Endothelial cell (in vitro differentiated cells): ENCODE measurements at regions not wholly inside any gene's neighbourhood (a gene's known extent, or its start where the extent isn't known, plus 50 kb on each side); places are given as distances from the start of the nearest gene placed in this dataset.

Experiments used
- DNase-seq: peaks from one replicate; pipeline ENCODE4 v3.0.0; 2021; ENCODE audit warnings: low spot score
- H3K27ac Mint-ChIP-seq: one replicate; pipeline ENCODE4 v1.8.0; 2021; ENCODE audit warnings: mixed read lengths, inconsistent platforms; ENCODE audit not compliant: unreplicated experiment
- H3K27me3 Mint-ChIP-seq: one replicate; pipeline ENCODE4 v1.8.0; 2021; ENCODE audit warnings: mild to moderate bottlenecking, moderate library complexity, mixed read lengths, inconsistent platforms; ENCODE audit not compliant: unreplicated experiment
- H3K36me3 Mint-ChIP-seq: one replicate; pipeline ENCODE4 v1.8.0; 2021; ENCODE audit warnings: mild to moderate bottlenecking, low read depth, mixed read lengths, inconsistent platforms; ENCODE audit not compliant: unreplicated experiment
- H3K4me1 Mint-ChIP-seq: one replicate; pipeline ENCODE4 v1.8.0; 2021; ENCODE audit warnings: mild to moderate bottlenecking, mixed read lengths, inconsistent platforms; ENCODE audit not compliant: unreplicated experiment
- H3K4me3 Mint-ChIP-seq: one replicate; pipeline ENCODE4 v1.8.0; 2021; ENCODE audit warnings: mild to moderate bottlenecking, mixed read lengths, inconsistent platforms; ENCODE audit not compliant: unreplicated experiment
- H3K9me3 Mint-ChIP-seq: one replicate; pipeline ENCODE4 v1.8.0; 2021; ENCODE audit warnings: mixed read lengths, inconsistent platforms; ENCODE audit not compliant: unreplicated experiment
- TF ChIP-seq, protein P1 (sequence below): fragments of 200-600 bp; sonication (generic); IDR thresholded peaks from one replicate; pipeline ENCODE4 v1.5.0; 2021; ENCODE audit warnings: antibody characterized with exemption; ENCODE audit not compliant: unreplicated experiment

DNA sequence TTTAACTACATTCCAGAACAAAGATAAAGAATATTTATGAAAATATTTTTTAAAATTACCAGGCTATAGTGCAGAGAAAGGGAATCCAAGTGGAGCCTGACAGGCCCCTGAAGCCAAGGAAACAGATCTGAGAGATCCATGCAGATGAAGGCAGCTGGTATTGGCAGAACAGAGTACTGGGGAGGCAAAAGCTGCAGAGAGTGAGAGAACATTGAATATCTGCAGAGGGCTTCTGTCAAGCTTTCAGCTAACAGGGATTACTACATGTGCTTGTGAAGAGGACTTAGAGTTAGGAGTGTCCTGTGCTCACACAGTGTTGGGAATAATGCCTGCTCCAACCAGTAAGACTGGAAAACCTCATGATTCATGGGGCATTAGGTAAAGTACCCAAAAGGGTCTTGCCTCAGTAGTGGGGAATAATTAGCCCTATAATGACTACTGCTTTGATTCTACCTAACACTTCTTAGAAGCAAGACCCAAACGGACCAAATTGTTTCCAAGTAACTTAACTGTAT lies 657.2 kb downstream of the DHX35 start:
- no peak overlapping the region for H3K4me3 Mint-ChIP-seq
- H3K27me3 Mint-ChIP-seq, result no peaks in the 10 kb centered on the region
- no peaks in the 10 kb centered on the region for H3K4me1 Mint-ChIP-seq
- H3K9me3 Mint-ChIP-seq, result no peaks in the 10 kb centered on the region
- TF ChIP-seq, protein P1, sequence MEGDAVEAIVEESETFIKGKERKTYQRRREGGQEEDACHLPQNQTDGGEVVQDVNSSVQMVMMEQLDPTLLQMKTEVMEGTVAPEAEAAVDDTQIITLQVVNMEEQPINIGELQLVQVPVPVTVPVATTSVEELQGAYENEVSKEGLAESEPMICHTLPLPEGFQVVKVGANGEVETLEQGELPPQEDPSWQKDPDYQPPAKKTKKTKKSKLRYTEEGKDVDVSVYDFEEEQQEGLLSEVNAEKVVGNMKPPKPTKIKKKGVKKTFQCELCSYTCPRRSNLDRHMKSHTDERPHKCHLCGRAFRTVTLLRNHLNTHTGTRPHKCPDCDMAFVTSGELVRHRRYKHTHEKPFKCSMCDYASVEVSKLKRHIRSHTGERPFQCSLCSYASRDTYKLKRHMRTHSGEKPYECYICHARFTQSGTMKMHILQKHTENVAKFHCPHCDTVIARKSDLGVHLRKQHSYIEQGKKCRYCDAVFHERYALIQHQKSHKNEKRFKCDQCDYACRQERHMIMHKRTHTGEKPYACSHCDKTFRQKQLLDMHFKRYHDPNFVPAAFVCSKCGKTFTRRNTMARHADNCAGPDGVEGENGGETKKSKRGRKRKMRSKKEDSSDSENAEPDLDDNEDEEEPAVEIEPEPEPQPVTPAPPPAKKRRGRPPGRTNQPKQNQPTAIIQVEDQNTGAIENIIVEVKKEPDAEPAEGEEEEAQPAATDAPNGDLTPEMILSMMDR, result no peak
- H3K27ac Mint-ChIP-seq, result no peak overlapping the region
- no peak for DNase-seq
- no peaks in the 10 kb centered on the region for H3K36me3 Mint-ChIP-seq

DNA sequence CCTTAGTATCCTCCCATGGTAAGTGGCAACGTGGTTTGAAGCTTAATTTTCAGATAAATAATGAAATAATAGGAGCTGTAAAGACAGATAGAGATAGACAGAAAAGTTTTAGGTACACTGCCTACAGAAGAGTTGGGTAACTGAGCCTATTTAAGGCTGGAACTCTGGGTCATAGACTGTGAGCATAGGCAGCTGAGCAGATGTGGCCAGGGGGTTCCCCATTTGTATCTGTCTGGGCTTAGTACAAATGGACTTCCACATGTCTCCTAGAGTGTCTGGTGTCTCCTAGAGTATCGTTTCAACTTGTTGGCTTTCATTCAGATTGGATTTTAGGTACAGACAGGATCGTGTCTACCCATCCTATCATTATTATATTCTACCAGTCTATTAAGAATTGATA lies 649.8 kb downstream of the DHX35 start:
- TF ChIP-seq, protein P1, result no peak
- DNase-seq, result no peak
- Mint-ChIP-seq H3K36me3 (no peaks in the 10 kb centered on the region), H3K4me3 (no peak overlapping the region), H3K27me3 (peaks cover 5% of the 10 kb centered on the region), H3K9me3 (no peaks in the 10 kb centered on the region), H3K27ac (no peak overlapping the region), H3K4me1 (no peaks in the 10 kb centered on the region)

DNA sequence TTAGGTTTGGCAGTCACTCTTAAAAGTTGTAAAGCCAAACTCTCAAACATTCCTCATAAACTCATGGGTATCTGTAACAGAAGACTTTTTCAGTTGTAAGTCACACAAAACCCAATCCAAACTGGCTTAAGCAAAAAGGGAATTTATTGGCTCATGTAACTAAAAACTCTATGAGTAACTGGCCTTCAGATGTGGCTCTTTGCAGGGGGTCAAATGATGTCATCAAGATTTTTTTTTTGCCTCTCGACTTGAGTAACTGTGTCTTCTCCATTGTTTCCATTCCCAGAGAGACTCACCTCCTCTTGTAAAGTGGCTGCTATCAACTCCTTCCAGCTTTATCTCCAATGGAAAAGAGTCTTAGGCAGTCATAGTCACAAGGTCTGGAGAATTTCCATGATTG lies 645.0 kb downstream of the DHX35 start:
- Mint-ChIP-seq H3K4me1 (peaks cover 20% of the 10 kb centered on the region), H3K9me3 (no peaks in the 10 kb centered on the region), H3K36me3 (no peaks in the 10 kb centered on the region), H3K4me3 (no peak overlapping the region), H3K27ac (no peak overlapping the region), H3K27me3 (peaks cover 4% of the 10 kb centered on the region)
- DNase-seq, result no peak
- TF ChIP-seq, protein P1, result no peak

DNA sequence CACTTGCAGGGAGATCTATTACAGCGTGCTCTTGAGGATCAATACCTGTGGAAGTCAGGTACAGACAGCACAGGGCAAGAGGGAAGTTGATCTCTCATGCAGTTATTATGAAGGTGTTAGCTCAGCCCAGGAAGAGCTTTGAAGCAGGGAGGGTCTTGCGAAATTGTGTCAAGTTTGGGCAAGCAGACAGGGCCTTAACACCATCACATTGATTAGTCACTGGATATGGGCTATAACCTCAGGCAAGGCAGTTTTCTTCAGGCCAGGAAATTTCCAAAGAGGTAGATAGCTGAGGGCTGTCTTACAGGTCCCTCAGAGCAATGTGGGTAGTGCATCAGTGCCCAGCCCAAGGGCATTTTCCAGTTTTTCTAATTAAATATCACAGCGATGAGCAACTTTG lies 643.8 kb downstream of the DHX35 start:
- TF ChIP-seq, protein P1, result no peak

DNA sequence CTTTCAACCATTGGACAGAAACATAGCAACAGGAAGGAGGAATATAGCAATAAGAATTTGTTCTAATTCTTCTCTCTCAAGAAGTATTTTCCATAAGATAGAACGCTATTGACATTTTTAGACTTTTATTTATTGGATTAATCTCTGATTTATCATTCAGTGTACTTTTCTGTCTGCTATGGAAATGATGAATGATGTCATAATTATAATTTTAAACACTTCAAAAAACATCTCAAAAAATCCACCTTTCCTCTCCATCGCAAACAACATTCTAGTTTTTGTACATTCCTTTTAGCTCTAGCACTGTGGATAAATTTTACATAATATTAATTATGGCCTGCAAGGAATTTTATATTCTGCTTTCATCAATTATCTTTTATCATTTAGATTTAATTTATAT lies 643.2 kb downstream of the DHX35 start:
- H3K27me3 Mint-ChIP-seq, result peaks cover 4% of the 10 kb centered on the region
- no peak for DNase-seq
- TF ChIP-seq, protein P1, result no peak
- H3K9me3 Mint-ChIP-seq, result no peaks in the 10 kb centered on the region
- peaks cover 20% of the 10 kb centered on the region for H3K4me1 Mint-ChIP-seq
- no peak overlapping the region for H3K4me3 Mint-ChIP-seq
- H3K27ac Mint-ChIP-seq, result no peak overlapping the region
- H3K36me3 Mint-ChIP-seq, result no peaks in the 10 kb centered on the region

More for the DNA sequence above, 643.8 kb downstream of the DHX35 start:
- Mint-ChIP-seq H3K4me1 (peaks cover 20% of the 10 kb centered on the region), H3K9me3 (no peaks in the 10 kb centered on the region), H3K36me3 (no peaks in the 10 kb centered on the region), H3K4me3 (no peak overlapping the region), H3K27ac (no peak overlapping the region), H3K27me3 (peaks cover 4% of the 10 kb centered on the region)
- DNase-seq, result no peak
